ENCODE measurements at regions not wholly inside any gene's neighbourhood (a gene's known extent, or its start where the extent isn't known, plus 50 kb on each side); places are given as distances from the start of the nearest gene placed in this dataset.

GRCh38 chr2:575030-575726 is 102.0 kb downstream of the TMEM18 start:
- DNase-seq, result no peak

GRCh38 chr2:573805-574392 is 103.3 kb downstream of the TMEM18 start:
- DNase-seq, result no peak

- DNase-seq, result no peak
Observed at GRCh38 chr2:573025-573424, 104.2 kb downstream of the TMEM18 start.

GRCh38 chr2:569681-570080 is 107.5 kb downstream of the TMEM18 start:
- no peak for DNase-seq

GRCh38 chr2:568639-569235 is 108.5 kb downstream of the TMEM18 start:
- no peak for DNase-seq

GRCh38 chr2:567865-568638 is 109.2 kb downstream of the TMEM18 start:
- DNase-seq, result no peak

- DNase-seq, result no peak
Observed at GRCh38 chr2:567496-567864, 109.7 kb downstream of the TMEM18 start.

GRCh38 chr2:566379-567313 is 110.6 kb downstream of the TMEM18 start:
- no peak for DNase-seq

GRCh38 chr2:564471-565181 is 112.6 kb downstream of the TMEM18 start:
- DNase-seq, result no peak

- no peak for DNase-seq
Observed at GRCh38 chr2:563512-563911, 113.7 kb downstream of the TMEM18 start.

- no peak for DNase-seq
Observed at GRCh38 chr2:562391-563364, 114.5 kb downstream of the TMEM18 start.

- DNase-seq, result no peak
Observed at GRCh38 chr2:558879-559278, 118.3 kb downstream of the TMEM18 start.

- DNase-seq, result no peak
Observed at GRCh38 chr2:558302-558642, 118.9 kb downstream of the TMEM18 start.

GRCh38 chr2:557635-558301 is 119.4 kb downstream of the TMEM18 start:
- DNase-seq, result no peak

GRCh38 chr2:556485-556884 is 120.7 kb downstream of the TMEM18 start:
- DNase-seq, result no peak

GRCh38 chr2:555164-555922 is 121.9 kb downstream of the TMEM18 start:
- no peak for DNase-seq

- DNase-seq, result no peak
Observed at GRCh38 chr2:554444-554843, 122.8 kb downstream of the TMEM18 start.

GRCh38 chr2:552906-553305 is 124.3 kb downstream of the TMEM18 start:
- DNase-seq, result no peak

GRCh38 chr2:551621-552020 is 125.6 kb downstream of the TMEM18 start:
- DNase-seq, result no peak

All from GF-D8 (cell line).